ENCODE measurements at regions not wholly inside any gene's neighbourhood (a gene's known extent, or its start where the extent isn't known, plus 50 kb on each side); places are given as distances from the start of the nearest gene placed in this dataset.

GRCh38 chr3:13266005-13266404 is 154.1 kb downstream of the NUP210 start:
- DNase-seq (ENCODE audit: low read depth, low spot score): no peak
- no peak overlapping the region for H3K27ac ChIP-seq

- no peak overlapping the region for H3K27ac ChIP-seq
- no peak for DNase-seq (ENCODE audit: low read depth, low spot score)
These were observed 154.6 kb downstream of the NUP210 start for GRCh38 chr3:13265507-13265906.

GRCh38 chr3:13265016-13265415 is 155.1 kb downstream of the NUP210 start:
- H3K27ac ChIP-seq: no peak overlapping the region
- DNase-seq (ENCODE audit: low read depth, low spot score): no peak

DNA sequence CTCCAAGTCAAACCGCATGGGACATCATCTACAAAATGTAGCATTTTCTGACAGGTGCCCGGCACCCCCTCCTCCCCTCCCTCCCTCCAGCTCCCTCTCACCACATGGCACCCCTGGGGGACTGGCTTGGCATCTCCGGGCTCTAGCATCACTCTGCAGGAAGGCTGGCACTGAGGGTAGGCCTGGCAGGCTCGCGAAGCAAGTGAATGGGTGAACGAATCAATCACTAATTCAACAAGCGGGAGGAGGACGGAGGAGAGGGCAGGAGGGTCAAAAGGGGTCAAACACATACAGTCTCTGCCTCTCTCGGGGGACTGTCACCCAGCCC is 155.7 kb downstream of the NUP210 start:
- H3K27ac ChIP-seq: no peak overlapping the region
- DNase-seq (ENCODE audit: low read depth, low spot score): no peak

- no peak overlapping the region for H3K27ac ChIP-seq
- no peak for DNase-seq (ENCODE audit: low read depth, low spot score)
These were observed 156.2 kb downstream of the NUP210 start for GRCh38 chr3:13263770-13264467.

- no peak for DNase-seq (ENCODE audit: low read depth, low spot score)
- no peak overlapping the region for H3K27ac ChIP-seq
These were observed 157.5 kb downstream of the NUP210 start for GRCh38 chr3:13262493-13263211.

DNA sequence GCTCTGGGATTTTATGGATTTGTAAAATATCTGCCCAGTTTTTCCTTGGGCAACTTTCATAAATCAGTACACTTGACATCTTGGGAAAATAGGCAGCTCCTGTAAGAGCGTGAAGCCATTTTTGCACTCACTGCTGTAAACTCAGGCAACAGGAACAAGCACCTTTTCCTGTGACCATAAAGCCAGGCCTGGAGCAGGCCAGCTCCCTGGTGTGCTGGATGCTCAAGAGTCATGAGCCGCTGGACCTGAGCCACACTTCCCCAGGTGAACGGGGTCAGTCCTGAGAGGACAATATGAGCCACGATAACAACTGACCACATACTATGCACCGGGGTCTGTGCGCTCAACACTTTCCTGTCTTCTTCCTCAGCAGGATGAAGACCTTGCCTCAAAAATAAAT is 158.2 kb downstream of the NUP210 start:
- no peak overlapping the region for H3K27ac ChIP-seq
- DNase-seq (ENCODE audit: low read depth, low spot score): no peak

DNA sequence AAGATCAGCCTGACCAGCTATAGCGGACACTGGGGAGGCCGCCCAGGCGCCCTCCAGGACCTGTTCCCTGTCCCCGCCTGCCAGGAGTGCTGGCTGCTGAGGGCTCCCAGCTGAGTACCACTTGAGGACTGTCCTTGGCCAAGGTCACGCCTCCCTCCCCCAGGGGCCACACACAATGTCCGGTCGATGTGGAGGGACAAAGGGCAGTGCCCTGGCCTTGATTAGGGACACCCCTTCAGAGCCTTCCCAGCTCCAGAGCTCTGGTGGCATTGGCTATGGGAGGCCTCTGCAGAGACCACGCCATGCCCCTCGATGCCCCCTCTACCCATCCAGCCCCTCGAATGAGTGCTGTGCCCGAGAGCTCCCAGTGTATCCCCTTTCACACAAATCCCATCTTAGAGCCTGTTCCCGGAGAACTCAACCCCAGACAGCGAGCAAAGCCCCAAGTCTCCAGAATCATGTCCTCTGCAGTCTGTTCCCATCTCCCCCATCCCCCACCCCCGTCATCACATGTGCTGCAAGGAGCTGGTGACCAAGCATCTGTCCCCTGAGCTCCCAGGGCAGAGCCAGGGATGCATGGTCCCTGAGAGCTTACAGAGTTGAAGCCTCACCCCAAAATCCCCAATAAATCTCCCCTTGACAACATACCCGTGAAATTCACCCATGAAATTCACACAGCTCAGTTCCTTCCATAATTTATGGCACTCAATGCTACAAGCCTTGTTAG is 158.9 kb downstream of the NUP210 start:
- no peak overlapping the region for H3K27ac ChIP-seq
- DNase-seq (ENCODE audit: low read depth, low spot score): no peak

GRCh38 chr3:13260259-13261103 is 159.6 kb downstream of the NUP210 start:
- no peak overlapping the region for H3K27ac ChIP-seq
- no peak for DNase-seq (ENCODE audit: low read depth, low spot score)

GRCh38 chr3:13259831-13260230 is 160.3 kb downstream of the NUP210 start:
- no peak for DNase-seq (ENCODE audit: low read depth, low spot score)
- no peak overlapping the region for H3K27ac ChIP-seq

DNA sequence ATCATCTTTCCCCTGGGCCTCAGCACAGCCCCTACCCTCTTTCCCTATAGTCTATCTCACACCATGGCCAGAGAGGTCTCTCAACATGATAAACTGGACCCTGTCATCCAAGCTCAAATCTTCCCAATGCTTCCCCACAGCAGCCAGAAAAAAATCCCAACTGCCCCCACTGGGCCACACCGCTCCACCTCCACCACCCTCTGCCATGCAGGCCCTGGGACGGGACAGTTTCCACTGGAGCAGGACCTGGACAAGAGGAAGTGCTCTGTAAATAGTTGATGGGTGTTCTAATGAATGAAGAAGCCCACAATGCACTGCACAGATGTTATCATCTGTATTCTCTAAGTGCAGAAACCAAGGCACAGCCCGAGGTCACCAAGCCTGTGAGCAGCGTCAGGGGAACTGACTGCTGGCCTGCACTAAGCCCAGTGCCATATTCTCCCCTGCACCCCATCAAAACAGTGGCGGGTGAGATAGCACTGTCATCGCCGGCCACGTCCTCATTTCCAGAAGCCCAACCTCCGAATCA is 161.1 kb downstream of the NUP210 start:
- no peak for DNase-seq (ENCODE audit: low read depth, low spot score)
- H3K27ac ChIP-seq: no peak overlapping the region

GRCh38 chr3:13258280-13258679 is 161.8 kb downstream of the NUP210 start:
- no peak overlapping the region for H3K27ac ChIP-seq
- DNase-seq (ENCODE audit: low read depth, low spot score): no peak

- H3K27ac ChIP-seq: no peak overlapping the region
- DNase-seq (ENCODE audit: low read depth, low spot score): no peak
These were observed 162.5 kb downstream of the NUP210 start for GRCh38 chr3:13257666-13258065.

DNA sequence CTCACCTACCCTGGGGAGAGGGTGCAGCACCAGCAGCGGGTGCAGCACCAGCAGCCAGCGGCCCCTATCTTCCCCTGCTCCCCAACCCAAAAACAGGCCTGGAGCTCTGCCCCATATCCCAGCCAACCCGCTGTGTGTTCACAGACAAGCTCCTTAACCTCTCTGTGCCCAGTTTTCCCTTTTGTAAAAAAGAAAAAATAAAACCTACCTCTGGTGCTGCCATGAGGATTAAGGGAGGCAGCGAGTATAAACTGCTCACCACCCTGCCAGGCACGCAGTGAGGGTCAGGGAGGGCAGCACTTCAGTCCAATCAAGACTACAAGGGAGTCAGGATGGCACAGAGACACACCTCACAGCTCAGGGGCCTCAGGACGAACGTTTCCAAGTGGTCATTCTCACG is 163.3 kb downstream of the NUP210 start:
- DNase-seq (ENCODE audit: low read depth, low spot score): no peak
- H3K27ac ChIP-seq: no peak overlapping the region

DNA sequence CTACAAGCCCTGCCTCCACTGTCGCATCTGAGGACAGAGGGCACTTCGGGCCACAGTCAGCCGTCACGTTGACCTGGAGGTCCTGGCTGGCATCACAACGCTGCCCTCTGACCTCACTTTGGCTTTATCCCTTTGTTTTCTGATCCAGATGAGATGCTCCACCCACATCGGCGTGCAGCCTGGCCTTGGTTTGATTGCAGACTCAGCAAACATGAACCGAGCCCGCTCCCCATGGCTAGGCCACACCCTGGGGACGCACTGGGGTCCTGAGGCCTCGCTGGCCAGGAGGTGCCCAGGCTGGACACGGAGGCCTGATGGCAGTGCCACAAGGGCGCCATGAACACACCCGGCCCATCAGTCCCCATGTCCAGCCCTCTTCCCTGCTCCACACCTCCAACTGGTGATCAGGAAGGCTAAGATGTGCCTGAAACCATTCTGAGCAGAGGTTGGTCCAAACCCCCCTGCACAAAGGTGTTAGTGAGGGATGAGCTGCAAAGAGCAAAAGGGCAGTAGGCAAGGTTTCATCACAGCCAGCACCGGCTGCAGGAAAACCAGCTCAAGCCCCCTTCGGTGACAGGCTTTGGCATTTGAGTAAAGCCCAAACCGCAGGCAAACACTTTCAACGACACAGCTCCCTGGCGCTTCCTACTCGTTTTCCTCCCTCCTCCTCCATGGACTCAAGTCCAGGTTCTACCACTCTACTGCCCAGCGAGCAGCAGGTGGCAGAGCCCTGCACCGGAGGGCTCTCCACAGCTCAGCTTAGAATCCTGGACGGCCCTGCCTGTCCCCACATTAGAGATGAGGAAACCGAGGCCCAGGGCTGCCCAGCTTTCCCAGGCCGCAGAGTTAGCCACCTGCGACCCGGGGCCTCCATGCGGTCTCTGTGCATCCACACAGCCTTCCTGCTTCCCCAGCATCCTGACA is 165.8 kb downstream of the NUP210 start:
- DNase-seq (ENCODE audit: low read depth, low spot score): no peak
- H3K27ac ChIP-seq: no peak overlapping the region

- no peak for DNase-seq (ENCODE audit: low read depth, low spot score)
- H3K27ac ChIP-seq: no peak overlapping the region
These were observed 166.7 kb downstream of the NUP210 start for GRCh38 chr3:13253208-13253937.

- DNase-seq (ENCODE audit: low read depth, low spot score): no peak
- H3K27ac ChIP-seq: no peak overlapping the region
These were observed 167.9 kb downstream of the NUP210 start for GRCh38 chr3:13252207-13252606.

- no peak for DNase-seq (ENCODE audit: low read depth, low spot score)
- H3K27ac ChIP-seq: no peak overlapping the region
These were observed 168.8 kb downstream of the NUP210 start for GRCh38 chr3:13251166-13251903.

Data from epithelial cell of prostate (primary cell).